B cell (primary cell): ENCODE measurements at regions not wholly inside any gene's neighbourhood (a gene's known extent, or its start where the extent isn't known, plus 50 kb on each side); places are given as distances from the start of the nearest gene placed in this dataset.

Experiments used
- ATAC-seq: fragments of 200-7000 bp; cut with Tn5 transposase; one replicate; pipeline ENCODE4 v1.10.0; 2021; ENCODE audit warnings: low read depth, mild to moderate bottlenecking, moderate number of reproducible peaks, moderate library complexity
- CTCF ChIA-PET: fragments of 350-600 bp; sonication (Branson Sonifier 250); formaldehyde crosslinking; loops from one replicate; lab custom pipeline; 2021; ENCODE audit warnings: antibody characterized with exemption, inconsistent platforms; lab: Charles Lee
- POLR2A ChIA-PET: fragments of 350-600 bp; sonication (Branson Sonifier 250); formaldehyde crosslinking; loops from one replicate; lab custom pipeline; 2021; ENCODE audit warnings: antibody characterized with exemption; lab: Charles Lee
- DNase-seq: peaks from one replicate; pipeline ENCODE4 v3.0.0; 2013
- H2AFZ ChIP-seq: 2 replicates; pipeline ENCODE4 v1.6.1; 2012; ENCODE audit warnings: mild to moderate bottlenecking, low read depth, low read length; ENCODE audit not compliant: insufficient read depth, poor library complexity, severe bottlenecking
- H3K27ac ChIP-seq, 2 donors: 1 replicate in 1 of 2; 2 replicates in 1 of 2; pipeline ENCODE4 v1.5.1; 2012 to 2013; ENCODE audit warnings: low read length in 2 of 2, mild to moderate bottlenecking in 2 of 2, moderate library complexity in 1 of 2
- H3K27me3 ChIP-seq, 4 experiments: fragments of 200-600 bp in 1 of 4; sonication (generic) in 1 of 4; replicated peaks in 1 of 4; 1 replicate in 2 of 4; 2 replicates in 2 of 4; pipeline versions ENCODE4 v1.6.1 to v1.7.0; 2013 to 2016; ENCODE audit warnings: low read length in 3 of 4, mild to moderate bottlenecking in 2 of 4, mixed read lengths in 1 of 4, moderate library complexity in 1 of 4; ENCODE audit not compliant: insufficient read depth in 4 of 4, control insufficient read depth in 3 of 4; ENCODE audit errors: control extremely low read depth in 1 of 4
- H3K36me3 ChIP-seq, 2 experiments: replicated peaks in 1 of 2; 1 replicate in 1 of 2; 2 replicates in 1 of 2; pipeline versions ENCODE4 v1.6.1 to v1.7.1; 2013; ENCODE audit warnings: low read length in 1 of 2; ENCODE audit not compliant: insufficient read depth in 2 of 2, control insufficient read depth in 1 of 2; ENCODE audit errors: control extremely low read depth in 1 of 2, extremely low read depth in 1 of 2
- H3K4me1 ChIP-seq, 2 donors: fragments of 200-600 bp in 1 of 2; sonication (generic) in 1 of 2; 1 replicate in 1 of 2; 2 replicates in 1 of 2; pipeline versions ENCODE4 v1.5.1 to v1.6.1; 2013 to 2017; ENCODE audit warnings: low read length in 2 of 2; ENCODE audit not compliant: control insufficient read depth in 2 of 2, insufficient read depth in 2 of 2
- H3K4me2 ChIP-seq: replicated peaks from 2 replicates; pipeline ENCODE3; 2012; ENCODE audit warnings: mild to moderate bottlenecking, low read depth, low read length; ENCODE audit not compliant: poor library complexity, severe bottlenecking
- H3K4me3 ChIP-seq, 5 experiments: fragments of 200-600 bp in 1 of 5; sonication (generic) in 1 of 5; 1 replicate in 3 of 5; 2 replicates in 2 of 5; pipeline versions ENCODE4 v1.5.1 to v1.7.0; 2011 to 2016; ENCODE audit warnings: low read length in 4 of 5, mild to moderate bottlenecking in 4 of 5, low read depth in 2 of 5, control low read depth in 1 of 5, moderate library complexity in 1 of 5; ENCODE audit not compliant: insufficient read depth in 1 of 5; ENCODE audit errors: control extremely low read depth in 1 of 5, extremely low read depth in 1 of 5
- H3K79me2 ChIP-seq: fragments of 200-600 bp; sonication (generic); one replicate; pipeline ENCODE4 v1.6.0; 2016; ENCODE audit warnings: low read length; ENCODE audit not compliant: control insufficient read depth, insufficient read depth
- H3K9ac ChIP-seq: fragments of 200-600 bp; sonication (generic); 2 replicates; pipeline ENCODE4 v1.6.1; 2017; ENCODE audit warnings: mild to moderate bottlenecking, low read length, moderate library complexity
- H3K9me3 ChIP-seq, 3 donors: one replicate each; pipeline versions ENCODE4 v1.6.1 to v1.7.1; 2013; ENCODE audit warnings: low read length in 2 of 3; ENCODE audit not compliant: control insufficient read depth in 2 of 3, insufficient read depth in 1 of 3; ENCODE audit errors: control extremely low read depth in 1 of 3
- H4K20me1 ChIP-seq: 2 replicates; pipeline ENCODE4 v1.6.0; 2012; ENCODE audit warnings: mild to moderate bottlenecking, low read length; ENCODE audit not compliant: insufficient read depth, control insufficient read depth, poor library complexity, severe bottlenecking
- H3K27ac Mint-ChIP-seq: one replicate; pipeline ENCODE4 v1.8.0; 2021; ENCODE audit warnings: mixed read lengths
- H3K27me3 Mint-ChIP-seq: one replicate; pipeline ENCODE4 v1.8.0; 2021; ENCODE audit warnings: mixed read lengths
- H3K4me1 Mint-ChIP-seq: one replicate; pipeline ENCODE4 v1.8.0; 2021; ENCODE audit warnings: mixed read lengths
- H3K4me3 Mint-ChIP-seq: one replicate; pipeline ENCODE4 v1.8.0; 2021; ENCODE audit warnings: mixed read lengths
- H3K9me3 Mint-ChIP-seq: one replicate; pipeline ENCODE4 v1.8.0; 2022; ENCODE audit warnings: mixed read lengths; ENCODE audit not compliant: insufficient read depth
- CTCF ChIP-seq: fragments of 200-600 bp; IDR thresholded peaks from one replicate; pipeline ENCODE4 v1.8.0; 2022; ENCODE audit warnings: antibody characterized with exemption, mild to moderate bottlenecking
- EZH2 ChIP-seq: IDR thresholded peaks from 2 replicates; pipeline ENCODE4 v1.6.1; 2012; ENCODE audit warnings: borderline replicate concordance, low read depth, mild to moderate bottlenecking, moderate library complexity, low read length; ENCODE audit not compliant: insufficient read depth, poor library complexity, severe bottlenecking
- WGBS: methylation state at CpG from one replicate; pipeline ENCODE4 v1.1.5; 2013; ENCODE audit warnings: missing lambda C conversion rate; ENCODE audit not compliant: insufficient coverage; 5-methylcytosine and 5-hydroxymethylcytosine counted together
- intact Hi-C: fragments of 100-400 bp; cut with micrococcal nuclease; formaldehyde crosslinking; loops from one replicate; pipeline ENCODE4 v1.10.0; 2022

DNA sequence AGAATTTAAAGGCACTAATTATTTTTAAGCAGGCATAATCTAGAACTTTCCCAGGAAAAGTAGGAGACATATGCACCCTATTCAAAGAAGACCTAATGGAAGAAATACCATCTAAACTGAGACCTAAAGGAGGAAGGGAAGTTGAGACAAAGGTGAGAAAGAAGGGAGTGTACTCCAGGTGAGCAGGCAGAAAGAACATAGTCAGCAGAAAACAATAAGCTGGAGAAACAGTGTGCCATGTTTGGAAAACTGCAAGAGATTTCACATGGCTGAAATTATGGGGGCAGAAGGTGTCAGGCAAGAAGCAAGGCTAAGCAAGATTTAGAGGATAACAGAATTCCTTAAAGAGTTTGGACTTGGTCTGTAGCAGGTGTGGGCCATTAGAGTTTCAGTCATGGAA lies 167.0 kb upstream of the USP25 start:
- H3K27me3 ChIP-seq = peaks cover 0 to under 1% (median 0%) of the 10 kb centered on the region in 4 experiments
- ATAC-seq = no peak
- peaks cover 0 to 3% (median 0%) of the 10 kb centered on the region in 3 donors for H3K9me3 ChIP-seq
- H3K27me3 Mint-ChIP-seq = peaks cover 18% of the 10 kb centered on the region
- no peak overlapping the region for H3K27ac ChIP-seq
- no peak overlapping the region for H3K4me3 ChIP-seq
- no peak overlapping the region for H3K4me2 ChIP-seq
- CTCF ChIA-PET = no interaction called here
- no peaks in the 10 kb centered on the region for H3K9me3 Mint-ChIP-seq
- no peak overlapping the region for H3K9ac ChIP-seq
- no peak overlapping the region for H3K27ac Mint-ChIP-seq
- no peaks in the 10 kb centered on the region for H3K36me3 ChIP-seq
- H3K79me2 ChIP-seq = no peaks in the 10 kb centered on the region
- POLR2A ChIA-PET = no interaction called here
- H3K4me3 Mint-ChIP-seq = no peak overlapping the region
- no peaks in the 10 kb centered on the region for H3K4me1 ChIP-seq
- no peak overlapping the region for H2AFZ ChIP-seq
- intact Hi-C loops = no loop called here
- no peak for DNase-seq
- TF ChIP-seq EZH2 (no peak), CTCF (no peak)
- no peaks in the 10 kb centered on the region for H4K20me1 ChIP-seq
- no peaks in the 10 kb centered on the region for H3K4me1 Mint-ChIP-seq

DNA sequence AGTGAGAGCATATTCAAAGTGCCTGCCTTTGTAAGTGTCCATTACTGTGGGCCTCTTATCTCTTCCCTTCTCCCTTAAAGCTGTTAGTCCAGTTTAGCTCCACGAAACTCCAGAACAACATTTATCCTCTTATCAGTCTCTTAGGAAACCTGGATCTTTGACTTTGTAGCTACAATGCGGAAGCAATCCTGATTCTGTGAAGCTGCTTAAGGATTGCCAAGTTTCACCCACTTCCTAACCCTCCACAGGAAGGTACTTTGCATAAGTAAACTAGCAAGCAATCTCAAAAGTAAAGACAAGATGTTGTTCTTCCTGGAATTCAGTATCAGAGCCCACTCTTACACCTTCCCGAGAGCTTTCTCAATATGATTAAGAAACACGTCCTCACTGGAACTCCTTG lies 164.9 kb upstream of the USP25 start:
- no peak overlapping the region for H3K4me3 ChIP-seq
- intact Hi-C loops = no loop called here
- POLR2A ChIA-PET = no interaction called here

More for the DNA sequence above, 164.9 kb upstream of the USP25 start:
- H3K4me1 Mint-ChIP-seq = no peaks in the 10 kb centered on the region
- no peak overlapping the region for H3K4me3 Mint-ChIP-seq
- Histone ChIP-seq H3K4me2 (no peak overlapping the region), H4K20me1 (no peaks in the 10 kb centered on the region), H3K4me1 (no peaks in the 10 kb centered on the region), H3K27me3 (peaks cover 0 to 9% (median 0%) of the 10 kb centered on the region in 4 experiments), H3K79me2 (no peaks in the 10 kb centered on the region), H2AFZ (no peak overlapping the region), H3K27ac (no peak overlapping the region), H3K9me3 (no peaks in the 10 kb centered on the region), H3K9ac (no peak overlapping the region), H3K36me3 (no peaks in the 10 kb centered on the region)
- ATAC-seq (no peak), DNase-seq (no peak)
- 100% methylated on average over 1 of the region's 4 CpGs for WGBS
- H3K9me3 Mint-ChIP-seq = no peaks in the 10 kb centered on the region
- peaks cover 32% of the 10 kb centered on the region for H3K27me3 Mint-ChIP-seq
- no peak overlapping the region for H3K27ac Mint-ChIP-seq
- TF ChIP-seq CTCF (no peak), EZH2 (no peak)
- CTCF ChIA-PET = no interaction called here
